Hepatocyte (in vitro differentiated cells): ENCODE measurements at regions not wholly inside any gene's neighbourhood (a gene's known extent, or its start where the extent isn't known, plus 50 kb on each side); places are given as distances from the start of the nearest gene placed in this dataset.

ENCODE experiments used
- DNase-seq: peaks from one replicate; pipeline ENCODE4 v3.0.0-alpha.2; 2016; ENCODE audit warnings: low spot score
- H2AFZ ChIP-seq: fragments of 200-600 bp; sonication (generic); 2 replicates; pipeline ENCODE4 v1.6.0; 2016; ENCODE audit warnings: antibody characterized with exemption, mild to moderate bottlenecking
- H3K27ac ChIP-seq: fragments of 200-600 bp; sonication (generic); 2 replicates; pipeline ENCODE4 v1.5.1; 2016; ENCODE audit warnings: mild to moderate bottlenecking
- H3K27me3 ChIP-seq: fragments of 200-600 bp; sonication (generic); 2 replicates; pipeline ENCODE4 v1.6.1; 2016
- H3K36me3 ChIP-seq: fragments of 200-600 bp; sonication (generic); replicated peaks from 2 replicates; pipeline ENCODE4 v1.5.1; 2016; ENCODE audit warnings: low read depth; ENCODE audit not compliant: insufficient read depth
- H3K4me1 ChIP-seq: fragments of 200-600 bp; sonication (generic); 2 replicates; pipeline ENCODE4 v1.5.1; 2016; ENCODE audit warnings: mild to moderate bottlenecking, moderate library complexity; ENCODE audit not compliant: insufficient read depth
- H3K4me2 ChIP-seq: fragments of 200-600 bp; sonication (generic); 2 replicates; pipeline ENCODE4 v1.6.0; 2016
- H3K4me3 ChIP-seq: fragments of 200-600 bp; sonication (generic); 2 replicates; pipeline ENCODE4 v1.5.1; 2016; ENCODE audit warnings: mild to moderate bottlenecking
- H3K79me2 ChIP-seq: fragments of 200-600 bp; sonication (generic); 2 replicates; pipeline ENCODE4 v1.6.0; 2017; ENCODE audit warnings: mild to moderate bottlenecking
- H3K9me2 ChIP-seq: fragments of 200-600 bp; sonication (generic); replicated peaks from 2 replicates; pipeline ENCODE4 v1.6.0; 2017; ENCODE audit warnings: mild to moderate bottlenecking; ENCODE audit not compliant: insufficient read depth
- H3K9me3 ChIP-seq: fragments of 200-600 bp; sonication (generic); 2 replicates; pipeline ENCODE4 v1.5.1; 2016; ENCODE audit warnings: low read depth, mild to moderate bottlenecking
- H4K20me1 ChIP-seq: fragments of 200-600 bp; sonication (generic); 2 replicates; pipeline ENCODE4 v1.6.0; 2016; ENCODE audit warnings: mild to moderate bottlenecking; ENCODE audit not compliant: insufficient read depth, poor library complexity, severe bottlenecking
- EZH2 ChIP-seq: fragments of 200-600 bp; sonication (generic); IDR thresholded peaks from 2 replicates; pipeline ENCODE4 v1.6.1; 2016; ENCODE audit warnings: antibody characterized with exemption, mild to moderate bottlenecking, borderline replicate concordance
- EZH2phosphoT487 ChIP-seq: fragments of 200-600 bp; sonication (generic); IDR thresholded peaks from one replicate; pipeline ENCODE4 v1.6.1; 2018; ENCODE audit warnings: antibody characterized with exemption, mild to moderate bottlenecking, low read depth, moderate library complexity; ENCODE audit not compliant: unreplicated experiment, severe bottlenecking
- WGBS: methylation state at CpG from one replicate; pipeline ENCODE4 v1.1.6; 2016; ENCODE audit warnings: low lambda C conversion rate; ENCODE audit errors: missing lambda C conversion rate; 5-methylcytosine and 5-hydroxymethylcytosine counted together
- TF ChIP-seq, protein P1 (sequence below): fragments of 200-600 bp; sonication (generic); IDR thresholded peaks from 2 replicates; pipeline ENCODE4 v1.5.1; 2016; ENCODE audit warnings: antibody characterized with exemption, mild to moderate bottlenecking; ENCODE audit not compliant: poor library complexity

GRCh38 chr12:127621366-127621765, 645.6 kb upstream of the TMEM132C start:
- H3K9me2 ChIP-seq, result no peaks in the 10 kb centered on the region
- 54% methylated on average over 9 of the region's 9 CpGs for WGBS
- no peaks in the 10 kb centered on the region for H3K9me3 ChIP-seq
- no peaks in the 10 kb centered on the region for H3K36me3 ChIP-seq
- H3K79me2 ChIP-seq, result no peaks in the 10 kb centered on the region
- no peak overlapping the region for H2AFZ ChIP-seq
- TF ChIP-seq, protein P1, sequence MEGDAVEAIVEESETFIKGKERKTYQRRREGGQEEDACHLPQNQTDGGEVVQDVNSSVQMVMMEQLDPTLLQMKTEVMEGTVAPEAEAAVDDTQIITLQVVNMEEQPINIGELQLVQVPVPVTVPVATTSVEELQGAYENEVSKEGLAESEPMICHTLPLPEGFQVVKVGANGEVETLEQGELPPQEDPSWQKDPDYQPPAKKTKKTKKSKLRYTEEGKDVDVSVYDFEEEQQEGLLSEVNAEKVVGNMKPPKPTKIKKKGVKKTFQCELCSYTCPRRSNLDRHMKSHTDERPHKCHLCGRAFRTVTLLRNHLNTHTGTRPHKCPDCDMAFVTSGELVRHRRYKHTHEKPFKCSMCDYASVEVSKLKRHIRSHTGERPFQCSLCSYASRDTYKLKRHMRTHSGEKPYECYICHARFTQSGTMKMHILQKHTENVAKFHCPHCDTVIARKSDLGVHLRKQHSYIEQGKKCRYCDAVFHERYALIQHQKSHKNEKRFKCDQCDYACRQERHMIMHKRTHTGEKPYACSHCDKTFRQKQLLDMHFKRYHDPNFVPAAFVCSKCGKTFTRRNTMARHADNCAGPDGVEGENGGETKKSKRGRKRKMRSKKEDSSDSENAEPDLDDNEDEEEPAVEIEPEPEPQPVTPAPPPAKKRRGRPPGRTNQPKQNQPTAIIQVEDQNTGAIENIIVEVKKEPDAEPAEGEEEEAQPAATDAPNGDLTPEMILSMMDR, result no peak
- no peak for TF ChIP-seq EZH2
- TF ChIP-seq EZH2phosphoT487, result no peak
- no peaks in the 10 kb centered on the region for H3K27me3 ChIP-seq
- DNase-seq, result peak; percentile 12
- H3K4me1 ChIP-seq, result peaks cover 5% of the 10 kb centered on the region
- H4K20me1 ChIP-seq, result no peaks in the 10 kb centered on the region
- H3K4me3 ChIP-seq, result no peak overlapping the region
- H3K27ac ChIP-seq, result peak overlapping the region; percentile 52
- no peak overlapping the region for H3K4me2 ChIP-seq

- no peak overlapping the region for H3K4me2 ChIP-seq
- no peaks in the 10 kb centered on the region for H3K27me3 ChIP-seq
- DNase-seq, result no peak
- H3K4me3 ChIP-seq, result no peak overlapping the region
- no peak for TF ChIP-seq EZH2phosphoT487
- TF ChIP-seq, protein P1, result no peak
- no peak for TF ChIP-seq EZH2
- H2AFZ ChIP-seq, result no peak overlapping the region
- peaks cover 5% of the 10 kb centered on the region for H3K4me1 ChIP-seq
- 93% methylated on average over 4 of the region's 4 CpGs for WGBS
- H3K79me2 ChIP-seq, result no peaks in the 10 kb centered on the region
- no peaks in the 10 kb centered on the region for H3K9me3 ChIP-seq
- no peaks in the 10 kb centered on the region for H4K20me1 ChIP-seq
- no peaks in the 10 kb centered on the region for H3K9me2 ChIP-seq
- H3K27ac ChIP-seq, result no peak overlapping the region
- no peaks in the 10 kb centered on the region for H3K36me3 ChIP-seq
These were observed 643.6 kb upstream of the TMEM132C start for GRCh38 chr12:127623362-127623761.

GRCh38 chr12:127625176-127625771, 641.7 kb upstream of the TMEM132C start:
- Histone ChIP-seq H3K79me2 (no peaks in the 10 kb centered on the region), H4K20me1 (no peaks in the 10 kb centered on the region), H3K9me3 (no peaks in the 10 kb centered on the region), H3K27me3 (no peaks in the 10 kb centered on the region), H3K27ac (no peak overlapping the region), H3K36me3 (no peaks in the 10 kb centered on the region), H3K4me1 (peaks cover 5% of the 10 kb centered on the region), H3K9me2 (no peaks in the 10 kb centered on the region), H3K4me2 (no peak overlapping the region), H3K4me3 (no peak overlapping the region), H2AFZ (no peak overlapping the region)
- no peak for DNase-seq
- 90% methylated on average over 5 of the region's 5 CpGs for WGBS
- TF ChIP-seq EZH2phosphoT487 (no peak), EZH2 (no peak)
- TF ChIP-seq, protein P1, result no peak

GRCh38 chr12:127628645-127629044, 638.3 kb upstream of the TMEM132C start:
- Histone ChIP-seq H3K27me3 (no peaks in the 10 kb centered on the region), H3K9me3 (no peaks in the 10 kb centered on the region), H3K4me2 (no peak overlapping the region), H3K9me2 (no peaks in the 10 kb centered on the region), H3K36me3 (no peaks in the 10 kb centered on the region), H3K4me1 (no peaks in the 10 kb centered on the region), H3K79me2 (no peaks in the 10 kb centered on the region), H2AFZ (no peak overlapping the region), H4K20me1 (no peaks in the 10 kb centered on the region), H3K27ac (no peak overlapping the region), H3K4me3 (no peak overlapping the region)
- TF ChIP-seq EZH2phosphoT487, result no peak
- no peak for TF ChIP-seq EZH2
- TF ChIP-seq, protein P1, result no peak
- no peak for DNase-seq
- 95% methylated on average over 3 of the region's 3 CpGs for WGBS
